ENCODE measurements at regions not wholly inside any gene's neighbourhood (a gene's known extent, or its start where the extent isn't known, plus 50 kb on each side); places are given as distances from the start of the nearest gene placed in this dataset.
"Not testable (repeated sequence)": the region's sequence is repeated elsewhere in the genome, so short reads cannot be mapped to it uniquely, and the experiment has no call there.

- Histone ChIP-seq H3K9me3 (ENCODE audit: control insufficient read depth in 4 of 4, insufficient read depth in 3 of 4, low read length in 3 of 4) (peaks cover 0 to 6% (median 0%) of the 10 kb centered on the region in 4 donors), H3K36me3 (ENCODE audit: control insufficient read depth in 4 of 4, insufficient read depth in 4 of 4, low read length in 4 of 4) (no peaks in the 10 kb centered on the region), H3K9ac (ENCODE audit: insufficient read depth in 1 of 2, low read length in 2 of 2) (no peak overlapping the region), H3K4me1 (ENCODE audit: control insufficient read depth in 5 of 5, insufficient read depth in 5 of 5, low read length in 5 of 5) (peaks cover 0 to 4% (median 0%) of the 10 kb centered on the region in 5 donors), H3K4me3 (no peak overlapping the region), H3K27ac (ENCODE audit: low read depth in 1 of 2, low read length in 1 of 2) (no peak overlapping the region), H3K27me3 (ENCODE audit: control insufficient read depth in 3 of 3, insufficient read depth in 3 of 3, low read length in 2 of 3) (no peaks in the 10 kb centered on the region)
- TF ChIP-seq CTCF (IDR thresholded peaks at IDR 0.05; ENCODE audit: control extremely low read depth, extremely low read depth), result no peak
- DNase-seq (no peak), ATAC-seq (ENCODE audit: insufficient read depth, low FRiP score) (no peak)
- 75 to 79% methylated on average over 6 of the region's 6 CpGs for WGBS, 2 donors
These were observed 268.2 kb upstream of the POT1 start for GRCh38 chr7:125197731-125198393.

GRCh38 chr7:125195156-125195555 is 265.5 kb upstream of the POT1 start:
- WGBS, 2 donors, result 71 to 81% methylated on average over 1 of the region's 1 CpG
- H3K9ac ChIP-seq (ENCODE audit: insufficient read depth in 1 of 2, low read length in 2 of 2), result no peak overlapping the region
- no peak overlapping the region for H3K27ac ChIP-seq (ENCODE audit: low read depth in 1 of 2, low read length in 1 of 2)
- H3K36me3 ChIP-seq (ENCODE audit: control insufficient read depth in 4 of 4, insufficient read depth in 4 of 4, low read length in 4 of 4), result no peaks in the 10 kb centered on the region
- H3K27me3 ChIP-seq (ENCODE audit: control insufficient read depth in 3 of 3, insufficient read depth in 3 of 3, low read length in 2 of 3), result no peaks in the 10 kb centered on the region
- no peak overlapping the region for H3K4me3 ChIP-seq
- ATAC-seq (ENCODE audit: insufficient read depth, low FRiP score), result no peak
- peaks cover 0 to 6% (median 0%) of the 10 kb centered on the region in 4 donors for H3K9me3 ChIP-seq (ENCODE audit: control insufficient read depth in 4 of 4, insufficient read depth in 3 of 4, low read length in 3 of 4)
- peak in 2 of 3 donors; percentile 8 to 37 for DNase-seq
- no peak for TF ChIP-seq CTCF (IDR thresholded peaks at IDR 0.05; ENCODE audit: control extremely low read depth, extremely low read depth)
- H3K4me1 ChIP-seq (ENCODE audit: control insufficient read depth in 5 of 5, insufficient read depth in 5 of 5, low read length in 5 of 5), result peaks cover 0 to 4% (median 0%) of the 10 kb centered on the region in 5 donors

DNA sequence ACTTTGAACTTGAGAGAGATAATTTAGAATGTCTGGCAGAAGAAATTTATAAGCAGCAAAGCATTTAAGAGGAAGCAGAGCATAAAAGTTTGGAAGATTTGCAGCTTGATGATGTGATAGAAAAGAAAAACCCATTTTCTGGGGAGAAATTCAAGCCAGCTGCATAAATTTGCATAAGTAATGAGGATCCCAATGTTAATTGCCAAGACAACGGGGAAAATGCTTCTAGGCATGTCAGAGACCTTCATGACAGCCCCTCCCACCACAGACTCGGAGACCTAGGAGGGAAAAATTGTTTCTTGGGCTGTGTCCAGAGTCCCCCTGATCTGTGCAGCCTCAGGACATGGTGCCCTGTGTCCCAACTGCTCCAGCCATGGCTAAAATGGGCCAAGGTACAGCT is 263.6 kb upstream of the POT1 start:
- H3K4me1 ChIP-seq (ENCODE audit: control insufficient read depth in 5 of 5, insufficient read depth in 5 of 5, low read length in 5 of 5), result peaks cover 0 to 4% (median 0%) of the 10 kb centered on the region in 5 donors
- no peak overlapping the region for H3K4me3 ChIP-seq
- no peak overlapping the region for H3K9ac ChIP-seq (ENCODE audit: insufficient read depth in 1 of 2, low read length in 2 of 2)
- no peak overlapping the region for H3K27ac ChIP-seq (ENCODE audit: low read depth in 1 of 2, low read length in 1 of 2)
- DNase-seq (peak in 2 of 3 donors; percentile 23 to 35), ATAC-seq (ENCODE audit: insufficient read depth, low FRiP score) (no peak)
- 57 to 64% methylated on average over 2 of the region's 2 CpGs for WGBS, 2 donors
- H3K27me3 ChIP-seq (ENCODE audit: control insufficient read depth in 3 of 3, insufficient read depth in 3 of 3, low read length in 2 of 3), result no peaks in the 10 kb centered on the region
- H3K36me3 ChIP-seq (ENCODE audit: control insufficient read depth in 4 of 4, insufficient read depth in 4 of 4, low read length in 4 of 4), result no peaks in the 10 kb centered on the region
- TF ChIP-seq CTCF (IDR thresholded peaks at IDR 0.05; ENCODE audit: control extremely low read depth, extremely low read depth), result no peak
- peaks cover 0 to 6% (median 0%) of the 10 kb centered on the region in 4 donors for H3K9me3 ChIP-seq (ENCODE audit: control insufficient read depth in 4 of 4, insufficient read depth in 3 of 4, low read length in 3 of 4)

GRCh38 chr7:125184801-125185200 is 255.2 kb upstream of the POT1 start:
- WGBS, 2 donors, result 91 to 92% methylated on average over 1 of the region's 1 CpG
- no peak overlapping the region for H3K4me3 ChIP-seq
- ATAC-seq (ENCODE audit: insufficient read depth, low FRiP score) (no peak), DNase-seq (no peak)
- H3K9me3 ChIP-seq (ENCODE audit: control insufficient read depth in 4 of 4, insufficient read depth in 3 of 4, low read length in 3 of 4), result no peaks in the 10 kb centered on the region
- no peaks in the 10 kb centered on the region for H3K27me3 ChIP-seq (ENCODE audit: control insufficient read depth in 3 of 3, insufficient read depth in 3 of 3, low read length in 2 of 3)
- no peak for TF ChIP-seq CTCF (IDR thresholded peaks at IDR 0.05; ENCODE audit: control extremely low read depth, extremely low read depth)
- H3K9ac ChIP-seq (ENCODE audit: insufficient read depth in 1 of 2, low read length in 2 of 2), result no peak overlapping the region
- no peaks in the 10 kb centered on the region for H3K4me1 ChIP-seq (ENCODE audit: control insufficient read depth in 5 of 5, insufficient read depth in 5 of 5, low read length in 5 of 5)
- H3K27ac ChIP-seq (ENCODE audit: low read depth in 1 of 2, low read length in 1 of 2), result no peak overlapping the region
- H3K36me3 ChIP-seq (ENCODE audit: control insufficient read depth in 4 of 4, insufficient read depth in 4 of 4, low read length in 4 of 4), result no peaks in the 10 kb centered on the region

DNA sequence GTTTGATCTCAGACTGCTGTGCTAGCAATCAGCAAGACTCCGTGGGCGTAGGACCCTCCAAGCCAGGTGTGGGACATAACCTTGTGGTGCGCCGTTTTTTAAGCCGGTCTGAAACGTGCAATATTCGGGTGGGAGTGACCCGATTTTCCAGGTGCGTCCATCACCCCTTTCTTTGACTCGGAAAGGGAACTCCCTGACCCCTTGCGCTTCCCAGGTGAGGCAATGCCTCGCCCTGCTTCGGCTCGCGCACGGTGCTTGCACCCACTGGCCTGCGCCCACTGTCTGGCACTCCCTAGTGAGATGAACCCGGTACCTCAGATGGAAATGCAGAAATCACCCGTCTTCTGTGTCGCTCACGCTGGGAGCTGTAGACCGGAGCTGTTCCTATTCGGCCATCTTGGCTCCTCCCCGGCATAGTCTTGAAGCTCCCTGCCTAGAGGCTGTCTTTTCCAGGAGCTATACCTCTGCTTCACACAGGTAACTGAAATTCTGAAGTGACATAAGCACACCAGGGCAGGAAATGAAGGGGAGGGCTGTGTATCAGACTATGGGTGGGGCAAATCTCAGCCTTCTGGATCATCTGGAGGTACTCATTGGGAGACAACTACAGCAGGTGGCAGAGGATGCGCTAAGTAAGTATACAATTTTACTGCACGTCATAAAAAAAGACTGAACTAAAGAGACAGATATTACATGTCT is 252.1 kb upstream of the POT1 start:
- H3K9me3 ChIP-seq (ENCODE audit: control insufficient read depth in 4 of 4, insufficient read depth in 3 of 4, low read length in 3 of 4); H3K4me1 ChIP-seq (ENCODE audit: control insufficient read depth in 5 of 5, insufficient read depth in 5 of 5, low read length in 5 of 5); H3K27me3 ChIP-seq (ENCODE audit: control insufficient read depth in 3 of 3, insufficient read depth in 3 of 3, low read length in 2 of 3); DNase-seq; ATAC-seq (ENCODE audit: insufficient read depth, low FRiP score); H3K36me3 ChIP-seq (ENCODE audit: control insufficient read depth in 4 of 4, insufficient read depth in 4 of 4, low read length in 4 of 4); H3K27ac ChIP-seq (ENCODE audit: low read depth in 1 of 2, low read length in 1 of 2); H3K9ac ChIP-seq (ENCODE audit: insufficient read depth in 1 of 2, low read length in 2 of 2); H3K4me3 ChIP-seq: not testable (repeated sequence)
- WGBS, 2 donors, result 89 to 92% methylated on average over 18 to 26 of the region's 26 CpGs

All from lung (tissue), 11 donors.